ENCODE measurements at regions not wholly inside any gene's neighbourhood (a gene's known extent, or its start where the extent isn't known, plus 50 kb on each side); places are given as distances from the start of the nearest gene placed in this dataset.

- TF ChIP-seq POLR2A (IDR thresholded peaks at IDR 0.05): no peak
- TF ChIP-seq CTCF (IDR thresholded peaks at IDR 0.05): no peak
- TF ChIP-seq EP300 (IDR thresholded peaks at IDR 0.05): no peak
- no peak for TF ChIP-seq POLR2AphosphoS5 (IDR thresholded peaks at IDR 0.05)
Observed at GRCh38 chr3:83426300-83426699, 1532.5 kb upstream of the CADM2 start.
